GM12878 (cell line): ENCODE measurements at regions not wholly inside any gene's neighbourhood (a gene's known extent, or its start where the extent isn't known, plus 50 kb on each side); places are given as distances from the start of the nearest gene placed in this dataset.

Experiments
- ASH2L ChIP-seq: fragments of 300-600, 200-600 bp; sonication (generic); IDR thresholded peaks from 2 replicates; pipeline ENCODE4 v1.6.1; 2017; ENCODE audit warnings: low read depth, mild to moderate bottlenecking, borderline replicate concordance
- CBX3 ChIP-seq: fragments of 200-600 bp; sonication (generic); IDR thresholded peaks from 2 replicates; pipeline ENCODE4 v1.6.1; 2016; ENCODE audit warnings: low read depth, borderline replicate concordance
- CHD2 ChIP-seq: IDR thresholded peaks from 2 replicates; pipeline ENCODE4 v1.6.1; 2011; ENCODE audit warnings: low read depth, low read length, improper control_type of control experiment, borderline replicate concordance
- NR2F1 ChIP-seq: fragments of 450-650 bp; conservative IDR thresholded peaks from 2 replicates; pipeline ENCODE4 v1.6.1; 2017; ENCODE audit warnings: mild to moderate bottlenecking
- POU2F2 ChIP-seq: IDR thresholded peaks from 3 replicates; pipeline ENCODE4 v1.6.1; 2011; ENCODE audit warnings: low read depth, mild to moderate bottlenecking, low read length, borderline replicate concordance
- RELA ChIP-seq: fragments of 450-650 bp; IDR thresholded peaks from 2 replicates; pipeline ENCODE4 v1.8.0; 2014; ENCODE audit warnings: borderline replicate concordance; ENCODE audit not compliant: partially characterized antibody
- SIX5 ChIP-seq: IDR thresholded peaks from 2 replicates; pipeline ENCODE4 v1.6.1; 2011; ENCODE audit warnings: mild to moderate bottlenecking, low read depth, low read length, moderate library complexity; ENCODE audit not compliant: severe bottlenecking
- SMC3 ChIP-seq: IDR thresholded peaks from 2 replicates; pipeline ENCODE4 v1.6.1; 2011; ENCODE audit warnings: low read length, improper control_type of control experiment, borderline replicate concordance
- TAF1 ChIP-seq: IDR thresholded peaks from 2 replicates; pipeline ENCODE4 v1.6.1; 2011; ENCODE audit warnings: mild to moderate bottlenecking, low read depth, low read length, borderline replicate concordance
- YBX1 ChIP-seq: fragments of 450-650 bp; IDR thresholded peaks from 2 replicates; pipeline ENCODE4 v1.6.1; 2016; ENCODE audit warnings: antibody characterized with exemption
- ZBTB11 ChIP-seq: fragments of 450-650 bp; formaldehyde crosslinking; IDR thresholded peaks from 2 replicates; pipeline ENCODE4 v1.5.0; 2022; ENCODE audit warnings: mild to moderate bottlenecking, missing genetic modification characterization
- ZBTB4 ChIP-seq: fragments of 450-650 bp; formaldehyde crosslinking; IDR thresholded peaks from 2 replicates; pipeline ENCODE4 v1.4.0; 2022; ENCODE audit warnings: mild to moderate bottlenecking, moderate library complexity

- TF ChIP-seq ZBTB4 (CRISPR knock-in tag) (no peak), ASH2L (no peak), ZBTB11 (CRISPR knock-in tag) (no peak), SMC3 (no peak), NR2F1 (no peak), RELA (no peak), CHD2 (no peak), TAF1 (no peak), CBX3 (no peak), SIX5 (no peak), POU2F2 (no peak), YBX1 (no peak)
Measured at GRCh38 chr5:5710471-5710870, 288.0 kb downstream of the ICE1 start (continued).
